ENCODE measurements at regions not wholly inside any gene's neighbourhood (a gene's known extent, or its start where the extent isn't known, plus 50 kb on each side); places are given as distances from the start of the nearest gene placed in this dataset.

- TF ChIP-seq KLF5 (IDR thresholded peaks at IDR 0.05; ENCODE audit: partially characterized antibody): no peak
- no peak for TF ChIP-seq SUZ12 (IDR thresholded peaks at IDR 0.05; ENCODE audit: unreplicated experiment)
- no peak for TF ChIP-seq RCOR1 (conservative IDR thresholded peaks at IDR 0.05; ENCODE audit: low read depth, low read length)
- TF ChIP-seq, protein P1, sequence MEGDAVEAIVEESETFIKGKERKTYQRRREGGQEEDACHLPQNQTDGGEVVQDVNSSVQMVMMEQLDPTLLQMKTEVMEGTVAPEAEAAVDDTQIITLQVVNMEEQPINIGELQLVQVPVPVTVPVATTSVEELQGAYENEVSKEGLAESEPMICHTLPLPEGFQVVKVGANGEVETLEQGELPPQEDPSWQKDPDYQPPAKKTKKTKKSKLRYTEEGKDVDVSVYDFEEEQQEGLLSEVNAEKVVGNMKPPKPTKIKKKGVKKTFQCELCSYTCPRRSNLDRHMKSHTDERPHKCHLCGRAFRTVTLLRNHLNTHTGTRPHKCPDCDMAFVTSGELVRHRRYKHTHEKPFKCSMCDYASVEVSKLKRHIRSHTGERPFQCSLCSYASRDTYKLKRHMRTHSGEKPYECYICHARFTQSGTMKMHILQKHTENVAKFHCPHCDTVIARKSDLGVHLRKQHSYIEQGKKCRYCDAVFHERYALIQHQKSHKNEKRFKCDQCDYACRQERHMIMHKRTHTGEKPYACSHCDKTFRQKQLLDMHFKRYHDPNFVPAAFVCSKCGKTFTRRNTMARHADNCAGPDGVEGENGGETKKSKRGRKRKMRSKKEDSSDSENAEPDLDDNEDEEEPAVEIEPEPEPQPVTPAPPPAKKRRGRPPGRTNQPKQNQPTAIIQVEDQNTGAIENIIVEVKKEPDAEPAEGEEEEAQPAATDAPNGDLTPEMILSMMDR (IDR thresholded peaks at IDR 0.05 in 2 of 3, conservative IDR thresholded peaks at IDR 0.05 in 1 of 3; ENCODE audit: control insufficient read depth in 2 of 3, extremely low read depth in 1 of 3, insufficient read depth in 1 of 3, low read depth in 3 of 3, low read length in 3 of 3): no peak
- TF ChIP-seq SREBF1 (IDR thresholded peaks at IDR 0.05; ENCODE audit: low read length): no peak
Measured at GRCh38 chr14:30798516-30798915, 75.8 kb upstream of the COCH start (continued).

GRCh38 chr14:30798961-30799360, 75.4 kb upstream of the COCH start:
- no peak for FAIRE-seq
- DNase-seq (ENCODE audit: low read depth, low spot score): no peak
- Histone ChIP-seq H3K36me3 (ENCODE audit: control insufficient read depth in 2 of 2, insufficient read depth in 2 of 2, low read length in 1 of 2) (no peaks in the 10 kb centered on the region), H3K4me3 (no peak overlapping the region), H3K9me3 (replicated peaks; ENCODE audit: control insufficient read depth, insufficient read depth, low read length) (no peaks in the 10 kb centered on the region), H3K27me3 (replicated peaks in 1 of 2; ENCODE audit: control insufficient read depth in 2 of 2, insufficient read depth in 2 of 2, low read length in 1 of 2) (no peaks in the 10 kb centered on the region), H3K27ac (ENCODE audit: control insufficient read depth, insufficient read depth) (no peak overlapping the region), H2AFZ (ENCODE audit: control insufficient read depth, low read depth, low read length) (no peak overlapping the region), H3K79me2 (ENCODE audit: control insufficient read depth, insufficient read depth, low read length) (no peaks in the 10 kb centered on the region), H3K9ac (ENCODE audit: control insufficient read depth, insufficient read depth, low read length) (no peak overlapping the region), H4K20me1 (ENCODE audit: control insufficient read depth, insufficient read depth) (no peaks in the 10 kb centered on the region), H3K4me2 (ENCODE audit: control insufficient read depth, insufficient read depth) (no peak overlapping the region), H3K4me1 (ENCODE audit: control insufficient read depth, insufficient read depth, low read length) (no peaks in the 10 kb centered on the region)
- ChIA-PET CTCF (no interaction called here), POLR2A (no interaction called here), SMC1A (ENCODE audit: uncharacterized antibody, unreplicated experiment) (no interaction called here), RAD21 (ENCODE audit: unreplicated experiment) (no interaction called here)
- intact Hi-C loops (cut with micrococcal nuclease; ENCODE audit: unreplicated experiment): no loop called here
- in situ Hi-C loops (cut with MboI): no loop called here
- WGBS (ENCODE audit: insufficient coverage, insufficient replicate concordance, low lambda C conversion rate, missing lambda C conversion rate): 71% methylated on average over 2 of the region's 2 CpGs
- no peak for ATAC-seq
- TF ChIP-seq NR2C1 (IDR thresholded peaks at IDR 0.05) (no peak), JUND (IDR thresholded peaks at IDR 0.05; ENCODE audit: low read depth, low read length) (no peak), IRF4 (IDR thresholded peaks at IDR 0.05; ENCODE audit: low read depth, low read length) (no peak), TCF7 (IDR thresholded peaks at IDR 0.05; ENCODE audit: borderline replicate concordance) (no peak), IKZF2 (IDR thresholded peaks at IDR 0.05) (no peak), EP300 (IDR thresholded peaks at IDR 0.05; ENCODE audit: borderline replicate concordance in 1 of 2, control insufficient read depth in 1 of 2, low read depth in 2 of 2, low read length in 2 of 2) (no peak), MEF2A (IDR thresholded peaks at IDR 0.05; ENCODE audit: insufficient read depth, low read depth, low read length) (no peak), NFXL1 (IDR thresholded peaks at IDR 0.05; ENCODE audit: borderline replicate concordance) (no peak), NFIC (IDR thresholded peaks at IDR 0.05; ENCODE audit: low read depth, low read length) (no peak), CEBPB (IDR thresholded peaks at IDR 0.05; ENCODE audit: borderline replicate concordance in 1 of 2, low read depth in 2 of 2, low read length in 2 of 2) (no peak), RCOR1 (conservative IDR thresholded peaks at IDR 0.05; ENCODE audit: low read depth, low read length) (no peak), SUPT20H (IDR thresholded peaks at IDR 0.05; ENCODE audit: borderline replicate concordance, control insufficient read depth, low read depth, low read length) (no peak)
- TF ChIP-seq, protein P2, sequence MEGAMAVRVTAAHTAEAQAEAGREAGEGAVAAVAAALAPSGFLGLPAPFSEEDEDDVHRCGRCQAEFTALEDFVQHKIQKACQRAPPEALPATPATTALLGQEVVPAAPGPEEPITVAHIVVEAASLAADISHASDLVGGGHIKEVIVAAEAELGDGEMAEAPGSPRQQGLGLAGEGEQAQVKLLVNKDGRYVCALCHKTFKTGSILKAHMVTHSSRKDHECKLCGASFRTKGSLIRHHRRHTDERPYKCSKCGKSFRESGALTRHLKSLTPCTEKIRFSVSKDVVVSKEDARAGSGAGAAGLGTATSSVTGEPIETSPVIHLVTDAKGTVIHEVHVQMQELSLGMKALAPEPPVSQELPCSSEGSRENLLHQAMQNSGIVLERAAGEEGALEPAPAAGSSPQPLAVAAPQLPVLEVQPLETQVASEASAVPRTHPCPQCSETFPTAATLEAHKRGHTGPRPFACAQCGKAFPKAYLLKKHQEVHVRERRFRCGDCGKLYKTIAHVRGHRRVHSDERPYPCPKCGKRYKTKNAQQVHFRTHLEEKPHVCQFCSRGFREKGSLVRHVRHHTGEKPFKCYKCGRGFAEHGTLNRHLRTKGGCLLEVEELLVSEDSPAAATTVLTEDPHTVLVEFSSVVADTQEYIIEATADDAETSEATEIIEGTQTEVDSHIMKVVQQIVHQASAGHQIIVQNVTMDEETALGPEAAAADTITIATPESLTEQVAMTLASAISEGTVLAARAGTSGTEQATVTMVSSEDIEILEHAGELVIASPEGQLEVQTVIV (IDR thresholded peaks at IDR 0.05; ENCODE audit: borderline replicate concordance, partially characterized antibody): no peak
- BruUV-seq (replicated peaks): no TSS peak
